ENCODE measurements at regions not wholly inside any gene's neighbourhood (a gene's known extent, or its start where the extent isn't known, plus 50 kb on each side); places are given as distances from the start of the nearest gene placed in this dataset.
A peak's percentile ranks its signal among the peaks of the same experiment; 100 is the strongest.

GRCh38 chr1:18011703-18012102 is 95.9 kb upstream of the IGSF21 start (continued):
- TF ChIP-seq TCF7L2 (IDR thresholded peaks at IDR 0.05; ENCODE audit: borderline replicate concordance, extremely low read depth, insufficient read depth, insufficient read length) (no peak), EZH2 (IDR thresholded peaks at IDR 0.05) (no peak), SIN3A (IDR thresholded peaks at IDR 0.05; ENCODE audit: low read depth) (no peak), MAX (IDR thresholded peaks at IDR 0.05) (no peak)

GRCh38 chr1:18012686-18013085 is 94.9 kb upstream of the IGSF21 start:
- no peak for ATAC-seq
- TF ChIP-seq REST (IDR thresholded peaks at IDR 0.05; ENCODE audit: low read depth), result peak; percentile 43
- TF ChIP-seq SIN3A (IDR thresholded peaks at IDR 0.05; ENCODE audit: low read depth), result no peak
- Histone ChIP-seq H2AFZ (ENCODE audit: low read depth, low read length, poor library complexity, severe bottlenecking) (no peak overlapping the region), H3K9ac (ENCODE audit: low read length) (no peak overlapping the region), H3K36me3 (ENCODE audit: control insufficient read depth in 1 of 2, insufficient read depth in 2 of 2, low read length in 2 of 2) (no peaks in the 10 kb centered on the region), H3K27me3 (ENCODE audit: insufficient read depth, low read length) (peaks cover 56% of the 10 kb centered on the region), H3K27ac (ENCODE audit: low read depth, low read length) (no peak overlapping the region), H3K4me1 (ENCODE audit: control insufficient read depth in 1 of 2, insufficient read depth in 2 of 2, low read length in 2 of 2) (no peaks in the 10 kb centered on the region), H3K79me2 (ENCODE audit: insufficient read depth, low read length) (no peaks in the 10 kb centered on the region), H4K20me1 (ENCODE audit: insufficient read depth) (no peaks in the 10 kb centered on the region), H3K9me2 (ENCODE audit: insufficient read depth) (no peaks in the 10 kb centered on the region), H3K9me3 (ENCODE audit: control insufficient read depth in 1 of 2, insufficient read depth in 1 of 2, low read depth in 1 of 2, low read length in 2 of 2) (no peaks in the 10 kb centered on the region), H3K4me2 (ENCODE audit: low read length) (no peak overlapping the region), H3K4me3 (replicated peaks in 1 of 2; ENCODE audit: low read depth in 1 of 2, low read length in 2 of 2) (no peak overlapping the region)
- intact Hi-C loops (cut with micrococcal nuclease), result no loop called here
- DNase-seq (ENCODE audit: low read depth, low spot score), result no peak
- POLR2A ChIA-PET, result no interaction called here
- RAD21 ChIA-PET (ENCODE audit: low non-redundant PET in 1 of 2, low total read pairs in 2 of 2, uncharacterized antibody in 2 of 2, unreplicated experiment in 2 of 2), result no interaction called here
- no TSS peak for BruUV-seq (replicated peaks)
- CTCF ChIA-PET, result no interaction called here

All from HCT116 (cell line).